SK-N-MC (cell line): ENCODE measurements at regions not wholly inside any gene's neighbourhood (a gene's known extent, or its start where the extent isn't known, plus 50 kb on each side); places are given as distances from the start of the nearest gene placed in this dataset.

Experiments used
- DNase-seq: peaks from one replicate; pipeline ENCODE4 v3.0.0-alpha.2; 2011; ENCODE audit warnings: low read depth, low spot score
- H3K27ac ChIP-seq: fragments of 200-600 bp; sonication (generic); 2 replicates; pipeline ENCODE4 v1.5.1; 2016; ENCODE audit warnings: mixed run types
- H3K36me3 ChIP-seq: fragments of 200-600 bp; sonication (generic); 2 replicates; pipeline ENCODE4 v1.6.1; 2017; ENCODE audit warnings: antibody characterized with exemption, low read length, mixed read lengths; ENCODE audit not compliant: insufficient read depth
- H3K4me3 ChIP-seq: fragments of 200-600 bp; sonication (generic); 2 replicates; pipeline ENCODE4 v1.5.1; 2016
- H3K9ac ChIP-seq: fragments of 200-600 bp; sonication (generic); 2 replicates; pipeline ENCODE4 v1.8.0; 2017; ENCODE audit warnings: mixed run types, mixed read lengths; ENCODE audit not compliant: insufficient read length
- H3K9me3 ChIP-seq: fragments of 200-600 bp; sonication (generic); 2 replicates; pipeline ENCODE4 v1.6.1; 2017; ENCODE audit warnings: low read depth, mild to moderate bottlenecking, antibody characterized with exemption, low read length, moderate library complexity, mixed read lengths
- EZH2 ChIP-seq: fragments of 200-600 bp; sonication (generic); IDR thresholded peaks from one replicate; pipeline ENCODE4 v1.6.1; 2017; ENCODE audit warnings: antibody characterized with exemption
- FOXP2 ChIP-seq: optimal IDR thresholded peaks from 2 replicates; pipeline ENCODE3; 2011; ENCODE audit warnings: mild to moderate bottlenecking, moderate library complexity; ENCODE audit not compliant: insufficient read depth; ENCODE audit errors: extremely low read length, control extremely low read depth
- POLR2AphosphoS5 ChIP-seq: IDR thresholded peaks from 2 replicates; pipeline ENCODE4 v1.6.1; 2012; ENCODE audit warnings: mild to moderate bottlenecking, low read depth, low read length, borderline replicate concordance

GRCh38 chr21:19266636-19267035 lies 863.1 kb upstream of the TMPRSS15 start:
- H3K27ac ChIP-seq, result no peak overlapping the region
- H3K9ac ChIP-seq, result no peak overlapping the region
- H3K4me3 ChIP-seq, result no peak overlapping the region
- TF ChIP-seq EZH2 (no peak), FOXP2 (no peak), POLR2AphosphoS5 (no peak)
- no peaks in the 10 kb centered on the region for H3K9me3 ChIP-seq
- DNase-seq, result no peak
- H3K36me3 ChIP-seq, result no peaks in the 10 kb centered on the region

- H3K9me3 ChIP-seq, result no peaks in the 10 kb centered on the region
- no peak overlapping the region for H3K27ac ChIP-seq
- peak; percentile 30 for TF ChIP-seq EZH2
- no peak for TF ChIP-seq POLR2AphosphoS5
- no peaks in the 10 kb centered on the region for H3K36me3 ChIP-seq
- DNase-seq, result no peak
- H3K4me3 ChIP-seq, result no peak overlapping the region
- no peak overlapping the region for H3K9ac ChIP-seq
Observed at GRCh38 chr21:19268686-19269085, 865.1 kb upstream of the TMPRSS15 start.

- Histone ChIP-seq H3K9ac (no peak overlapping the region), H3K36me3 (no peaks in the 10 kb centered on the region), H3K27ac (no peak overlapping the region), H3K9me3 (no peaks in the 10 kb centered on the region), H3K4me3 (no peak overlapping the region)
- DNase-seq, result no peak
- TF ChIP-seq EZH2 (no peak), POLR2AphosphoS5 (no peak), FOXP2 (no peak)
Observed at GRCh38 chr21:19275065-19275464, 871.5 kb upstream of the TMPRSS15 start.

- TF ChIP-seq POLR2AphosphoS5 (no peak), FOXP2 (no peak), EZH2 (no peak)
- H3K9me3 ChIP-seq, result no peaks in the 10 kb centered on the region
- H3K36me3 ChIP-seq, result no peaks in the 10 kb centered on the region
- no peak for DNase-seq
- no peak overlapping the region for H3K4me3 ChIP-seq
- H3K27ac ChIP-seq, result no peak overlapping the region
- no peak overlapping the region for H3K9ac ChIP-seq
Observed at GRCh38 chr21:19276665-19277064, 873.1 kb upstream of the TMPRSS15 start.

GRCh38 chr21:19286876-19287275 lies 883.3 kb upstream of the TMPRSS15 start:
- no peaks in the 10 kb centered on the region for H3K9me3 ChIP-seq
- TF ChIP-seq FOXP2, result no peak
- no peak for TF ChIP-seq POLR2AphosphoS5
- no peak for TF ChIP-seq EZH2
- no peak for DNase-seq
- no peak overlapping the region for H3K27ac ChIP-seq
- H3K9ac ChIP-seq, result no peak overlapping the region
- H3K36me3 ChIP-seq, result no peaks in the 10 kb centered on the region
- no peak overlapping the region for H3K4me3 ChIP-seq

- DNase-seq, result no peak
- TF ChIP-seq FOXP2 (no peak), POLR2AphosphoS5 (no peak), EZH2 (no peak)
- H3K36me3 ChIP-seq, result no peaks in the 10 kb centered on the region
- H3K9ac ChIP-seq, result no peak overlapping the region
- no peaks in the 10 kb centered on the region for H3K9me3 ChIP-seq
- no peak overlapping the region for H3K4me3 ChIP-seq
- H3K27ac ChIP-seq, result no peak overlapping the region
Observed at GRCh38 chr21:19290328-19290727, 886.7 kb upstream of the TMPRSS15 start.

- Histone ChIP-seq H3K36me3 (no peaks in the 10 kb centered on the region), H3K4me3 (no peak overlapping the region), H3K9me3 (0 out of 2 replicates have a peak, but pooled peaks cover 3% of the 10 kb centered on the region), H3K9ac (no peak overlapping the region), H3K27ac (no peak overlapping the region)
- TF ChIP-seq FOXP2, result no peak
- TF ChIP-seq EZH2, result no peak
- DNase-seq, result no peak
Observed at GRCh38 chr21:19320291-19320690, 916.7 kb upstream of the TMPRSS15 start.

- DNase-seq, result peak; percentile 48
- peak overlapping the region; percentile 13; the same call in 1 of the 2 replicates for H3K4me3 ChIP-seq
- H3K27ac ChIP-seq, result no peak overlapping the region
- 0 out of 2 replicates have a peak, but pooled peaks cover 3% of the 10 kb centered on the region for H3K9me3 ChIP-seq
- no peak overlapping the region for H3K9ac ChIP-seq
- TF ChIP-seq FOXP2, result peak; percentile 48
- TF ChIP-seq EZH2, result no peak
- TF ChIP-seq POLR2AphosphoS5, result no peak
- H3K36me3 ChIP-seq, result no peaks in the 10 kb centered on the region
Observed at GRCh38 chr21:19321688-19322087, 918.1 kb upstream of the TMPRSS15 start.

- Histone ChIP-seq H3K4me3 (peak overlapping the region; percentile 13; the same call in 1 of the 2 replicates), H3K27ac (no peak overlapping the region), H3K9ac (no peak overlapping the region), H3K9me3 (0 out of 2 replicates have a peak, but pooled peaks cover 3% of the 10 kb centered on the region), H3K36me3 (no peaks in the 10 kb centered on the region)
- no peak for DNase-seq
- no peak for TF ChIP-seq POLR2AphosphoS5
- no peak for TF ChIP-seq FOXP2
- no peak for TF ChIP-seq EZH2
Observed at GRCh38 chr21:19322360-19322759, 918.8 kb upstream of the TMPRSS15 start.
